ENCODE measurements at regions not wholly inside any gene's neighbourhood (a gene's known extent, or its start where the extent isn't known, plus 50 kb on each side); places are given as distances from the start of the nearest gene placed in this dataset.

GRCh38 chr2:122145856-122146255 is 390.4 kb downstream of the TSN start:
- no peaks in the 10 kb centered on the region for H3K27me3 ChIP-seq (replicated peaks in 1 of 4; ENCODE audit: control extremely low read depth in 1 of 4, control insufficient read depth in 3 of 4, insufficient read depth in 4 of 4, low read length in 3 of 4)
- no peak overlapping the region for H3K9ac ChIP-seq (ENCODE audit: low read length)
- no peak for ATAC-seq (ENCODE audit: low read depth)
- intact Hi-C loops (cut with micrococcal nuclease) = no loop called here
- Mint-ChIP-seq H3K27ac (no peak overlapping the region), H3K9me3 (ENCODE audit: insufficient read depth) (no peaks in the 10 kb centered on the region), H3K4me1 (no peaks in the 10 kb centered on the region), H3K4me3 (no peak overlapping the region), H3K27me3 (no peaks in the 10 kb centered on the region)
- no peak overlapping the region for H3K27ac ChIP-seq (ENCODE audit: low read length in 2 of 2)
- H4K20me1 ChIP-seq (ENCODE audit: control insufficient read depth, insufficient read depth, low read length, poor library complexity, severe bottlenecking) = no peaks in the 10 kb centered on the region
- H3K36me3 ChIP-seq (replicated peaks in 1 of 2; ENCODE audit: control extremely low read depth in 1 of 2, control insufficient read depth in 1 of 2, extremely low read depth in 1 of 2, insufficient read depth in 2 of 2, low read length in 1 of 2) = no peaks in the 10 kb centered on the region
- H3K79me2 ChIP-seq (ENCODE audit: control insufficient read depth, insufficient read depth, low read length) = no peaks in the 10 kb centered on the region
- WGBS (ENCODE audit: insufficient coverage) = 93% methylated on average over 2 of the region's 3 CpGs
- H3K4me2 ChIP-seq (replicated peaks; ENCODE audit: low read depth, low read length, poor library complexity, severe bottlenecking) = no peak overlapping the region
- ChIA-PET CTCF (interaction anchor here (0.6 kb wide), 1 partner anchor 715 kb away, joined by 4 read pairs; no protein-coding TSS in a partner anchor), POLR2A (no interaction called here)
- TF ChIP-seq EZH2 (IDR thresholded peaks at IDR 0.05; ENCODE audit: borderline replicate concordance, insufficient read depth, low read depth, low read length, poor library complexity, severe bottlenecking) = no peak
- TF ChIP-seq, protein P1, sequence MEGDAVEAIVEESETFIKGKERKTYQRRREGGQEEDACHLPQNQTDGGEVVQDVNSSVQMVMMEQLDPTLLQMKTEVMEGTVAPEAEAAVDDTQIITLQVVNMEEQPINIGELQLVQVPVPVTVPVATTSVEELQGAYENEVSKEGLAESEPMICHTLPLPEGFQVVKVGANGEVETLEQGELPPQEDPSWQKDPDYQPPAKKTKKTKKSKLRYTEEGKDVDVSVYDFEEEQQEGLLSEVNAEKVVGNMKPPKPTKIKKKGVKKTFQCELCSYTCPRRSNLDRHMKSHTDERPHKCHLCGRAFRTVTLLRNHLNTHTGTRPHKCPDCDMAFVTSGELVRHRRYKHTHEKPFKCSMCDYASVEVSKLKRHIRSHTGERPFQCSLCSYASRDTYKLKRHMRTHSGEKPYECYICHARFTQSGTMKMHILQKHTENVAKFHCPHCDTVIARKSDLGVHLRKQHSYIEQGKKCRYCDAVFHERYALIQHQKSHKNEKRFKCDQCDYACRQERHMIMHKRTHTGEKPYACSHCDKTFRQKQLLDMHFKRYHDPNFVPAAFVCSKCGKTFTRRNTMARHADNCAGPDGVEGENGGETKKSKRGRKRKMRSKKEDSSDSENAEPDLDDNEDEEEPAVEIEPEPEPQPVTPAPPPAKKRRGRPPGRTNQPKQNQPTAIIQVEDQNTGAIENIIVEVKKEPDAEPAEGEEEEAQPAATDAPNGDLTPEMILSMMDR (IDR thresholded peaks at IDR 0.05) = no peak
- H3K9me3 ChIP-seq (ENCODE audit: control extremely low read depth in 1 of 3, control insufficient read depth in 2 of 3, insufficient read depth in 1 of 3, low read length in 2 of 3) = no peaks in the 10 kb centered on the region
- H2AFZ ChIP-seq (ENCODE audit: insufficient read depth, low read depth, low read length, poor library complexity, severe bottlenecking) = no peak overlapping the region
- DNase-seq = no peak
- no peaks in the 10 kb centered on the region for H3K4me1 ChIP-seq (ENCODE audit: control insufficient read depth in 2 of 2, insufficient read depth in 2 of 2, low read length in 2 of 2)
- H3K4me3 ChIP-seq (ENCODE audit: control extremely low read depth in 1 of 5, extremely low read depth in 1 of 5, insufficient read depth in 1 of 5, low read depth in 2 of 5, low read length in 4 of 5) = no peak overlapping the region

- no peak overlapping the region for H3K27ac ChIP-seq (ENCODE audit: low read length in 2 of 2)
- H3K27ac Mint-ChIP-seq = no peak overlapping the region
- H3K9ac ChIP-seq (ENCODE audit: low read length) = no peak overlapping the region
- H3K27me3 ChIP-seq (replicated peaks in 1 of 4; ENCODE audit: control extremely low read depth in 1 of 4, control insufficient read depth in 3 of 4, insufficient read depth in 4 of 4, low read length in 3 of 4) = no peaks in the 10 kb centered on the region
- H3K4me2 ChIP-seq (replicated peaks; ENCODE audit: low read depth, low read length, poor library complexity, severe bottlenecking) = no peak overlapping the region
- DNase-seq = no peak
- no peaks in the 10 kb centered on the region for H4K20me1 ChIP-seq (ENCODE audit: control insufficient read depth, insufficient read depth, low read length, poor library complexity, severe bottlenecking)
- H3K27me3 Mint-ChIP-seq = no peaks in the 10 kb centered on the region
- WGBS (ENCODE audit: insufficient coverage) = 83% methylated on average over 1 of the region's 4 CpGs
- H3K79me2 ChIP-seq (ENCODE audit: control insufficient read depth, insufficient read depth, low read length) = no peaks in the 10 kb centered on the region
- ATAC-seq (ENCODE audit: low read depth) = no peak
- H3K9me3 ChIP-seq (ENCODE audit: control extremely low read depth in 1 of 3, control insufficient read depth in 2 of 3, insufficient read depth in 1 of 3, low read length in 2 of 3) = no peaks in the 10 kb centered on the region
- ChIA-PET POLR2A (no interaction called here), CTCF (no interaction called here)
- H3K4me3 ChIP-seq (ENCODE audit: control extremely low read depth in 1 of 5, extremely low read depth in 1 of 5, insufficient read depth in 1 of 5, low read depth in 2 of 5, low read length in 4 of 5) = no peak overlapping the region
- TF ChIP-seq, protein P1 (IDR thresholded peaks at IDR 0.05) = no peak
- TF ChIP-seq EZH2 (IDR thresholded peaks at IDR 0.05; ENCODE audit: borderline replicate concordance, insufficient read depth, low read depth, low read length, poor library complexity, severe bottlenecking) = no peak
- no peaks in the 10 kb centered on the region for H3K4me1 ChIP-seq (ENCODE audit: control insufficient read depth in 2 of 2, insufficient read depth in 2 of 2, low read length in 2 of 2)
- H3K9me3 Mint-ChIP-seq (ENCODE audit: insufficient read depth) = no peaks in the 10 kb centered on the region
- no peak overlapping the region for H2AFZ ChIP-seq (ENCODE audit: insufficient read depth, low read depth, low read length, poor library complexity, severe bottlenecking)
- H3K36me3 ChIP-seq (replicated peaks in 1 of 2; ENCODE audit: control extremely low read depth in 1 of 2, control insufficient read depth in 1 of 2, extremely low read depth in 1 of 2, insufficient read depth in 2 of 2, low read length in 1 of 2) = no peaks in the 10 kb centered on the region
- no peaks in the 10 kb centered on the region for H3K4me1 Mint-ChIP-seq
- H3K4me3 Mint-ChIP-seq = no peak overlapping the region
- intact Hi-C loops (cut with micrococcal nuclease) = no loop called here
Measured at GRCh38 chr2:122148128-122148767, 392.8 kb downstream of the TSN start.
